D721Med (cell line): ENCODE measurements at regions not wholly inside any gene's neighbourhood (a gene's known extent, or its start where the extent isn't known, plus 50 kb on each side); places are given as distances from the start of the nearest gene placed in this dataset.

ENCODE experiments used
- DNase-seq: peaks from one replicate; pipeline ENCODE4 v3.0.0; 2011; ENCODE audit warnings: low spot score; ENCODE audit not compliant: insufficient read length
- FAIRE-seq: peaks from 2 replicates; lab custom pipeline; 2011; peaks lifted over from hg19 to GRCh38; lab: Jason Lieb, UNC
- TF ChIP-seq, protein P1 (sequence below): IDR thresholded peaks from 2 replicates; pipeline ENCODE4 v1.5.1; 2012; ENCODE audit warnings: mild to moderate bottlenecking, control low read depth; ENCODE audit not compliant: insufficient read depth; ENCODE audit errors: missing control alignments

DNA sequence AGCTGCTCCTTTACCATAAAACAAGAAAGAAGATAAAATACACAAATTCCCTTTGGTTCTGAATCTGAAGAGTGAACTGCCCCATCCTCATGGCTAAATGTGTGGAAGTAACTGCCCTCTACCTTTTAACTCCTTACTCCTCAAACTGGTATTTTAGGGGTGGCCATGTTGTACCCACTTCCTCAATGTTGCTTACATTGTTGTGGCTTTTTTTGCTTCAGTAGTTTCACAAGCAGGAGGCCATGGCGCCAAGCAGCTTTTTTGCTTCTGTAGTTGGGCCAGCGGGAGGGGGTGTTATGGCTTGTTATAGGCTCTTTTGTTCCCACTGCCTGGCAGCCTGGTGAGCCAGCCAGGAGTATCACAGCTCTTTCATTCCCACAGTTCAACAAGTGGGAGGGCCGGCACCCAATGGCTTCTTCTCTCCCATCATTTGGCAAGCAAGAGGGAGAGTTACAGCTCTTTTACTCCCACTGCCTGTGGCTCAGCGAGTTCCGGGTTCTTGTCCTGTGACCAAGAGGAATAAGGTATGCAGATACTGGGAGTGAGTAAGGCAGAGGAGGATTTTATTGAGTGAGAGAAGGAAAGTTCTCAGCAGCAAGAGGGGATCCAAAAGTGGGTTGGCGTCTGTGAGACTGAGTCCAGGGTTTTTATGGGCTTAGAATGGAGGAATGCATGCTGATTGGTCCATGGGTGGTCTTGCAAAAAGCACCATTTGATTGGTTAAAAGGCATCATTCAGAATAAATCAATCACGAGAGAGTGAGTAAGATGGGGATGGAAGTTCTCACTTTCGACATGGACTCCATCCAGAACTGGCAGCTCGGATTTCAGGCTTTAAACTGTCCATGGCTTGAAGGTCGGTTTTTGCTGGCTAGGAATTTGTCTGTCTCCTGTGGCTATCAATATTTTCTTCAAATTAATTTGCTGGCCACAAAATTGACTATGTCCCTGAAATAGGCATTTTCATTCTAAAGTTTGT lies 429.6 kb downstream of the HLX start:
- TF ChIP-seq, protein P1, sequence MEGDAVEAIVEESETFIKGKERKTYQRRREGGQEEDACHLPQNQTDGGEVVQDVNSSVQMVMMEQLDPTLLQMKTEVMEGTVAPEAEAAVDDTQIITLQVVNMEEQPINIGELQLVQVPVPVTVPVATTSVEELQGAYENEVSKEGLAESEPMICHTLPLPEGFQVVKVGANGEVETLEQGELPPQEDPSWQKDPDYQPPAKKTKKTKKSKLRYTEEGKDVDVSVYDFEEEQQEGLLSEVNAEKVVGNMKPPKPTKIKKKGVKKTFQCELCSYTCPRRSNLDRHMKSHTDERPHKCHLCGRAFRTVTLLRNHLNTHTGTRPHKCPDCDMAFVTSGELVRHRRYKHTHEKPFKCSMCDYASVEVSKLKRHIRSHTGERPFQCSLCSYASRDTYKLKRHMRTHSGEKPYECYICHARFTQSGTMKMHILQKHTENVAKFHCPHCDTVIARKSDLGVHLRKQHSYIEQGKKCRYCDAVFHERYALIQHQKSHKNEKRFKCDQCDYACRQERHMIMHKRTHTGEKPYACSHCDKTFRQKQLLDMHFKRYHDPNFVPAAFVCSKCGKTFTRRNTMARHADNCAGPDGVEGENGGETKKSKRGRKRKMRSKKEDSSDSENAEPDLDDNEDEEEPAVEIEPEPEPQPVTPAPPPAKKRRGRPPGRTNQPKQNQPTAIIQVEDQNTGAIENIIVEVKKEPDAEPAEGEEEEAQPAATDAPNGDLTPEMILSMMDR: no peak
- no peak for DNase-seq
- FAIRE-seq: no peak

DNA sequence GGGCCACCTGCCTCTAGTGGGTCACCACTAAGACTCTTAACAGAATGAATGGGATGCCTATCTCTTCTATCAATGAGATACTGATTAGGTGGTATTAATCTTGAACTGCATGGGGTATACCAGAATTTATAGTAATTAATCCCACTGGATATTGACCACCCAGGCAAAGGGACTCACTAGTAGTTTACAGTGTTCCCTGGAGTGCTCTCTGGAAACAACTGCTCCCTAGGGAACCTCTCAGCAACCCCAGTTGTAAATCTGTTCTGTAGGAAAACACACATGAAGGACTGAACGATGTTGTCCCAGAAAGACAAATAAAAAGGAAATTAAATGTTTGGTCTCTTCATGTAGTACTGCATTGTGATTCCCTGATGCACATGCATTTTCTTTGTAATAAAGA lies 430.5 kb downstream of the HLX start:
- TF ChIP-seq, protein P1: no peak
- no peak for FAIRE-seq
- no peak for DNase-seq

DNA sequence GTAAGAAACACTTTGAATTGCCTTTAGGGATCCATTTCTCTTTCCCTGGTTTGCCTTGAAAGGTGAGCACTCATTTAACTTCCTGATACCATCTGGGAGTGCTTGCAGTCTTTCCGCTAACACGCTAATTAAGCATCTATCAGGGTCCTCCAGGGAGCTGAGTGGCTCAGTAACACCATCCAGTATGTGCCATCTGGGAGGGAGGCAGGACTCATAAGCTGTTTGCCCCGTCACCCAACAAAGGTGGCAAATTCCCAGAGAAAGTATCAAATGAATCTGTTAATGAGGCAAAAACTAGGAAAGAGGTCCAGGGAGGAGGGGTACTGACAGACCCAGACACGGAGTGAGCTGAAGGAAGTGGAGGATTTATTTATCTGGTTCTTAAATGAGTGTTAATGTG lies 430.9 kb downstream of the HLX start:
- FAIRE-seq: peak; percentile 96
- DNase-seq: peak; percentile 46
- TF ChIP-seq, protein P1: no peak

DNA sequence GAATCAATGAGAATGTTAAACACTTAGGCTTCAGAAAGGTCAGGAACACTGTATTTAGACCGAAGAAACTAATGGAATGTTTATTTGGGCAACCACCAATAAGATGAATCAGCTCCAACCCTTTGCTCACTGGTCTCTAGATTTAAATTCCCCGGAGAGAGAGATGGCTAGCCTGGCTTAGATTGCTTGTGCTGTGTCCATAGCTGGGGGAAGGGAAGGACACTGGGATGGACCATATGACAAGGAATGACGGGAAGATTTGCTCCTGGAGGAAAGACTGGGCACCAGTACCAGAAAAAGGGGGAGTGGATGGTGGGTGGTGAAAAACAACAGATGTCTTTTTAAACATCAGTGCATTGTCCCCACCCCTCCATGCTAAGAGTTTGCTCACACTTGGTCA lies 426.6 kb downstream of the DUSP10 start:
- FAIRE-seq (peak; percentile 71), DNase-seq (no peak)

DNA sequence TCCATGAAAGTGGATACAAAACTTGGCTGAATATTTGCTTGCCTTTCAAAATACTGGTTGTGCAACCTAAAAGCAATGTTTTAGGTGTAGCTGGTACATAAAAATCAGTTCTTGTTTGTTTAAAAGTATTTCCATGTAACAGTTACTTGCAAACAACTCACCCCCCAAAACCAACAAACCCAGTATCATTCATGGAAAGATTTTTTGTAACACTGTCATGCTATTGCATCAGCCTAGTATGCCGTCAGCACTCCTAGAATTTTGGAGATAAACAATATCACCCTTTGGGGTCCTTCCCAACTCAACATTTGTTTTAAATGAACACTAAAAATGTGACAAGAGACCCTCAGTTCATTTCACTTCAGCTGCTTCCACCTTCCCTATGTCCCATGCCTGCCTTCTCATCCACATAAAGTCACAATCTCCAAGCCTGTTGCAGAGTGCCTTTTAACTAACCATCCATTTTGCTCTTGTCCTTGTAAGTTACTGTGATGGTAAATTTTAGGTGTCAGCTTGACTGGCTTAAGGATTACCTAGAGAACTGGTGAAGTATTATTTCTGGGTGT lies 425.3 kb downstream of the DUSP10 start:
- TF ChIP-seq, protein P1: no peak
- DNase-seq (no peak), FAIRE-seq (peak; percentile 46)

More for the DNA sequence above, 426.6 kb downstream of the DUSP10 start:
- TF ChIP-seq, protein P1: no peak

DNA sequence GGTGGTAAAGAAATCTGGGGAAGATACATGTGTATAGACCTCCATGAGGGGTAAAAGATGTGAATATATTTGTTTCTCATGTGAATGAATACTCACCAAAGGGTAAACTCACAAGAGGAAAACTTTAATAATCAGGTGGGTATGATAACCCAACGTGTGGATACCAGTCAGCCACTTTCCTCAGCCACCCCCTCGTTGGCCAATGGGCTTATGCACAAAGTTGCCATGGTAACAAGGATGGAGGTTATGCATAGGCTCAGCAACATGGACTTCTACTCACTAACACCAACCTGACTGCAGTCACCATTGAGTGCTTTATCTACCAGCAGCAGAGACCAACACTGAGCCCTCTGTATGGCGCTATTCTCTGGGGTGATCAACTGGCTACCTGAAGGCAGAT lies 424.4 kb downstream of the DUSP10 start:
- TF ChIP-seq, protein P1: no peak
- no peak for FAIRE-seq
- no peak for DNase-seq

DNA sequence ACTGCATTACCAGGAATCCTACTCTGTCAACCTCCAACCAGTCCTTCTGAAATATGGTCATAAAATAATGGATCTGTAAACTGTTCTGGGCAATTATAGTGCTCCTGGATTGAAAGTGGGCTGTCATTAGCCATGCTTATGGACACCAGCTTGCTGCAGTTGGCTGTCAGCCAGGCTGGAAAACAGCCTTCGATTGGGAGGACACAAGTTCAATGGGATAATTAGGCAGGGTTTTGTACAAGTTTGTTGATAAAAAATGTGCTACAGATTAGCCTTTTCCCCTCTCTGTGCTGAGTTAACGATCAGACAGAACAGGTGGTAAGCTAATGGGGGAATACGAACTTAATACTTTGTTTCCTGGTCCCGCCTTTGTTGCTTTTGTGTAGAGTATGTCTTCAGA lies 413.9 kb downstream of the DUSP10 start:
- TF ChIP-seq, protein P1: no peak
- FAIRE-seq (no peak), DNase-seq (no peak)
